AG09319 (cell line): ENCODE measurements at regions not wholly inside any gene's neighbourhood (a gene's known extent, or its start where the extent isn't known, plus 50 kb on each side); places are given as distances from the start of the nearest gene placed in this dataset.

Source experiments
- DNase-seq: peaks from one replicate; pipeline ENCODE4 v3.0.0-alpha.2; 2010; ENCODE audit warnings: low read depth; ENCODE audit errors: extremely low read depth
- CTCF ChIP-seq: IDR thresholded peaks from 2 replicates; pipeline ENCODE4 v1.5.1; 2011; ENCODE audit warnings: low read depth, mild to moderate bottlenecking, inconsistent platforms, low read length, moderate library complexity

DNA sequence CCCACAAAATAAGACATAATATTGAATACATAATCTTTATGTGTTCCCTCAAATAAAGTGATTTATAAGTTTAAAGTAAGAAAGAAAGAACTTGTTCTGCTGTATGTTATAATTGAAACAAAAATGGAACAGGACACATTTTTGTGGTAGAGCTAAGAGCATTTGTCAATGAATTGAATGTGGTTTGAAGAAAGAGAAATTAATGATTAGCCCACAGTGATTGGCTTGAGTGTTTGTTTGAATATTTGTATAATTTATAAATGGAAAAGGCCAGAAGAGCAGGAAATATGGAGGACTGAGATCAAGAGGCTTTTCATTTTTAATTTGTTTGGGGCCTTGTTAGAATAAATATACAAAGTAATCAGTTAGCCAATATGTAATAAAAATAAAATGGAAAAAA lies 395.1 kb upstream of the CDH19 start:
- no peak for DNase-seq
- TF ChIP-seq CTCF: no peak

GRCh38 chr18:66995270-66995669 lies 391.4 kb upstream of the CDH19 start:
- TF ChIP-seq CTCF: no peak
- DNase-seq: no peak

DNA sequence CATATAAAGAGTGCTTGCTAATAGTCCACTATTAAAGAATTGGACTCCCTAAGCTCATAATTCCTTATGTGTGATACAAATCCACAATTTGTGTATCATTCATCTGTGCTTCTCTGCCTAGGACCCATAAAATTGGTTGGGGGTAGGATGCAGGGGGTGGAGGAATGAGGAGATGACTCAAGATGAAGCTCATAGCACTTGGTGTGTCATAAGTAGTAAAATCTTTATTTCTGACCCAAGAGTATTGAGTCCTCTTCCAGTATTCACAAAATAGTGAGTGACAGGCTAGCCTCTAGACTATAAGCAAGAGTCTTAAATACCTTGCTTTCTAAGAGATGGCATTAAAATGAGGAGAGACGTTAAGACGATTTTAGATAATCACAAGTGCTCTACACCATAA lies 390.9 kb upstream of the CDH19 start:
- no peak for TF ChIP-seq CTCF
- no peak for DNase-seq

- no peak for DNase-seq
- no peak for TF ChIP-seq CTCF
Observed at GRCh38 chr18:66993492-66993891, 389.6 kb upstream of the CDH19 start.

DNA sequence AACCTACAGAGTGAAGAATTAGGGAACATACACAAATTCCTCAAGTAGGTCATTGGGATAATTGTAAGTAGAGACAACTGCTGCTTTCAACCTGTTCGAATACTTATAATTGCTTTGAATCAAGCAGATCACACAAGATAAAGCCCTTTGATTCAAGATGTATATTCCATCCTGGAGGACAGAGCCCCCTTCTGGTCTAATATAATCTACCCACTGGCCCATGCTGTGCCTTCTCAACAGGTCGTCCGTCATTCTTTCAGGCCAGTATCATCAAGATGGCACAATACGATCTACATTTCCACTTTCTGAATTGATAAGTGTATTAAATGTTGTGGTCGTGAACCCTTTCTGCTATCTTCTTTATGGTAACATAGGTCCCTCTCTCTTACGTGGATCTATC lies 387.0 kb upstream of the CDH19 start:
- TF ChIP-seq CTCF: no peak
- DNase-seq: no peak

DNA sequence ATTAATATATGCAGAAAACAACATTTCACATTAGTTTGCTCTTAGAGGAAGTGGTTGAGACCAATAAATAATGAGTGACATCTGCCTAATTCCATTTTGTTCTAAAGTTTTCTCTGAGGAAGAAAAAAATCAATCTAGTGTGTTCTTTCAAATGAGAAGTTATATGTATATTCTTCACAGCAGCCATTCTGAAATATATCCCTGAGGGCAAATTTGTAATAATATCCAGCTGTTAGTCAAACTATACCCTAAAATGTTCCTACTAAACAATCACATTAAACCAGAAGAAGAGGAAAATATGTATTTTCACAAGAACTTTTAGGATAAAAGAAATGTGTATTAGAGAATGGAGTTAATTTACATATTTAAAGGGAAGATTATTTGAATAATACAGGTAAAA lies 375.1 kb upstream of the CDH19 start:
- DNase-seq: no peak
- TF ChIP-seq CTCF: no peak

DNA sequence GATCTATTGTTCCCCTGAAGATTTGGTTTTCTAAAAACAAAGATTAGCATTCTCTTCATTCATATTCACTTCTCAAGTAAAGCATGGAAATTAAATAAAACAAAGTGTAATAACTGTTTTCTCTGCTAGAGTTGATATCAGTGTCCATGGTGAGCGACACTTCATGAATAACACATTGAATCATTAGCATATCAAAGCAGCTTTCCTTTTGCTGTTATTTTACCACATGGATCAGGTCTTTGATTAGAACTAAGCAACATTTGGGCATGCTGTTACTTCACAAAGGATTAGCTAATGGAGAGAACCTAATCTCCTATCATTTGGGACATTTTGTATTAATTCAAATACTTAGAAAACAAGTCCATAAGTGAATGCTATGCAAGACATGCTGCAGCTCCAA lies 368.8 kb upstream of the CDH19 start:
- no peak for DNase-seq
- TF ChIP-seq CTCF: no peak
